HEK293 (cell line): ENCODE measurements at regions not wholly inside any gene's neighbourhood (a gene's known extent, or its start where the extent isn't known, plus 50 kb on each side); places are given as distances from the start of the nearest gene placed in this dataset.

Source experiments
- PRDM4 ChIP-seq: fragments of 450-650 bp; formaldehyde crosslinking; IDR thresholded peaks from 2 replicates; pipeline ENCODE4 v1.5.1; 2017; ENCODE audit warnings: missing biosample characterization, missing genetic modification characterization
- TCF7L2 ChIP-seq: IDR thresholded peaks from 2 replicates; pipeline ENCODE4 v1.6.1; 2011; ENCODE audit warnings: low read depth, mild to moderate bottlenecking, inconsistent platforms, low read length, moderate library complexity, borderline replicate concordance
- ZBTB21 ChIP-seq: fragments of 450-650 bp; formaldehyde crosslinking; IDR thresholded peaks from 2 replicates; pipeline ENCODE4 v1.5.1; 2017; ENCODE audit warnings: missing biosample characterization, missing genetic modification characterization
- ZFP69B ChIP-seq: fragments of 450-650 bp; formaldehyde crosslinking; IDR thresholded peaks from 2 replicates; pipeline ENCODE4 v1.5.1; 2016; ENCODE audit warnings: missing biosample characterization, missing genetic modification characterization
- ZNF174 ChIP-seq: fragments of 450-650 bp; formaldehyde crosslinking; IDR thresholded peaks from 2 replicates; pipeline ENCODE4 v1.5.0; 2017; ENCODE audit warnings: missing biosample characterization, mild to moderate bottlenecking, missing genetic modification characterization
- TF ChIP-seq, protein P1 (sequence below): fragments of 450-650 bp; formaldehyde crosslinking; IDR thresholded peaks from 2 replicates; pipeline ENCODE4 v1.5.1; 2016; ENCODE audit warnings: missing biosample characterization, missing genetic modification characterization
- TF ChIP-seq, protein P2 (sequence below): fragments of 450-650 bp; formaldehyde crosslinking; conservative IDR thresholded peaks from 2 replicates; pipeline ENCODE4 v1.5.1; 2016; ENCODE audit warnings: low read depth, missing biosample characterization, missing genetic modification characterization

DNA sequence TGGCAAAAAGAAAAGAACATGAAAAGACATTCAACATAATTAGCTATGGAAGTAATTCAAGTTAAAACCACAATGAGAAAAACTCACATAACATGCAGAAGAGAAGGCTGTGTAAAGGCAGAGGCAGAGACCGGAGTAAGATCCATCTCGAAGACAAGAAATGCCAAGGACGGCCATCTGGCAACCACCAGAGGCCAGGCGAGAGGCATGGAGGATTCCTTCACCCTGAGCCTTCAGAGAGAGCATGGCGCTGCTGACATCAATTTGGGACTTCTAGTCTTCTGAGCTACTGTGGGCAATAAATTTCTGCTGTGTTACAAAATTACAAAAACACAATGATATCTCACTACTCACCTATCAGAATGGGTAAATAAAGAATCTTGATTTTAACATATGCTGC, 381.0 kb downstream of the TSHZ3 start:
- TF ChIP-seq TCF7L2 (no peak), ZBTB21 (no peak), PRDM4 (tag by site-specific recombination) (no peak), ZFP69B (tag by site-specific recombination) (no peak), ZNF174 (tag by site-specific recombination) (no peak)
- TF ChIP-seq, protein P1, sequence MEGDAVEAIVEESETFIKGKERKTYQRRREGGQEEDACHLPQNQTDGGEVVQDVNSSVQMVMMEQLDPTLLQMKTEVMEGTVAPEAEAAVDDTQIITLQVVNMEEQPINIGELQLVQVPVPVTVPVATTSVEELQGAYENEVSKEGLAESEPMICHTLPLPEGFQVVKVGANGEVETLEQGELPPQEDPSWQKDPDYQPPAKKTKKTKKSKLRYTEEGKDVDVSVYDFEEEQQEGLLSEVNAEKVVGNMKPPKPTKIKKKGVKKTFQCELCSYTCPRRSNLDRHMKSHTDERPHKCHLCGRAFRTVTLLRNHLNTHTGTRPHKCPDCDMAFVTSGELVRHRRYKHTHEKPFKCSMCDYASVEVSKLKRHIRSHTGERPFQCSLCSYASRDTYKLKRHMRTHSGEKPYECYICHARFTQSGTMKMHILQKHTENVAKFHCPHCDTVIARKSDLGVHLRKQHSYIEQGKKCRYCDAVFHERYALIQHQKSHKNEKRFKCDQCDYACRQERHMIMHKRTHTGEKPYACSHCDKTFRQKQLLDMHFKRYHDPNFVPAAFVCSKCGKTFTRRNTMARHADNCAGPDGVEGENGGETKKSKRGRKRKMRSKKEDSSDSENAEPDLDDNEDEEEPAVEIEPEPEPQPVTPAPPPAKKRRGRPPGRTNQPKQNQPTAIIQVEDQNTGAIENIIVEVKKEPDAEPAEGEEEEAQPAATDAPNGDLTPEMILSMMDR: peak; percentile 43; the same call in 1 of the 2 replicates
- TF ChIP-seq, protein P2, sequence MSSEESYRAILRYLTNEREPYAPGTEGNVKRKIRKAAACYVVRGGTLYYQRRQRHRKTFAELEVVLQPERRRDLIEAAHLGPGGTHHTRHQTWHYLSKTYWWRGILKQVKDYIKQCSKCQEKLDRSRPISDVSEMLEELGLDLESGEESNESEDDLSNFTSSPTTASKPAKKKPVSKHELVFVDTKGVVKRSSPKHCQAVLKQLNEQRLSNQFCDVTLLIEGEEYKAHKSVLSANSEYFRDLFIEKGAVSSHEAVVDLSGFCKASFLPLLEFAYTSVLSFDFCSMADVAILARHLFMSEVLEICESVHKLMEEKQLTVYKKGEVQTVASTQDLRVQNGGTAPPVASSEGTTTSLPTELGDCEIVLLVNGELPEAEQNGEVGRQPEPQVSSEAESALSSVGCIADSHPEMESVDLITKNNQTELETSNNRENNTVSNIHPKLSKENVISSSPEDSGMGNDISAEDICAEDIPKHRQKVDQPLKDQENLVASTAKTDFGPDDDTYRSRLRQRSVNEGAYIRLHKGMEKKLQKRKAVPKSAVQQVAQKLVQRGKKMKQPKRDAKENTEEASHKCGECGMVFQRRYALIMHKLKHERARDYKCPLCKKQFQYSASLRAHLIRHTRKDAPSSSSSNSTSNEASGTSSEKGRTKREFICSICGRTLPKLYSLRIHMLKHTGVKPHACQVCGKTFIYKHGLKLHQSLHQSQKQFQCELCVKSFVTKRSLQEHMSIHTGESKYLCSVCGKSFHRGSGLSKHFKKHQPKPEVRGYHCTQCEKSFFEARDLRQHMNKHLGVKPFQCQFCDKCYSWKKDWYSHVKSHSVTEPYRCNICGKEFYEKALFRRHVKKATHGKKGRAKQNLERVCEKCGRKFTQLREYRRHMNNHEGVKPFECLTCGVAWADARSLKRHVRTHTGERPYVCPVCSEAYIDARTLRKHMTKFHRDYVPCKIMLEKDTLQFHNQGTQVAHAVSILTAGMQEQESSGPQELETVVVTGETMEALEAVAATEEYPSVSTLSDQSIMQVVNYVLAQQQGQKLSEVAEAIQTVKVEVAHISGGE (tag by site-specific recombination): no peak
